CD14-positive monocyte (primary cell): ENCODE measurements at regions not wholly inside any gene's neighbourhood (a gene's known extent, or its start where the extent isn't known, plus 50 kb on each side); places are given as distances from the start of the nearest gene placed in this dataset.

Experiments
- DNase-seq, 3 donors: peaks; one replicate each; pipeline ENCODE4 v3.0.0-alpha.2; 2011 to 2022
- H2AFZ ChIP-seq: 2 replicates; pipeline ENCODE4 v1.6.0; 2012; ENCODE audit warnings: mild to moderate bottlenecking, low read depth, low read length, inconsistent platforms; ENCODE audit not compliant: insufficient read depth, poor library complexity, severe bottlenecking
- H3K27ac ChIP-seq, 2 donors: 1 replicate in 1 of 2; 2 replicates in 1 of 2; pipeline ENCODE4 v1.5.1; 2012 to 2013; ENCODE audit warnings: low read length in 2 of 2, control low read depth in 1 of 2, inconsistent platforms in 1 of 2, low read depth in 1 of 2, mild to moderate bottlenecking in 1 of 2
- H3K27me3 ChIP-seq, 2 donors: one replicate each; pipeline versions ENCODE4 v1.6.0 to v1.6.1; 2011 to 2013; ENCODE audit warnings: low read length in 2 of 2; ENCODE audit not compliant: control insufficient read depth in 2 of 2, insufficient read depth in 2 of 2
- H3K36me3 ChIP-seq, 2 donors: replicated peaks in 1 of 2; 1 replicate in 1 of 2; 2 replicates in 1 of 2; pipeline versions ENCODE4 v1.5.1 to v1.6.1; 2012 to 2013; ENCODE audit warnings: low read length in 2 of 2, control low read depth in 1 of 2, inconsistent platforms in 1 of 2, mild to moderate bottlenecking in 1 of 2; ENCODE audit not compliant: insufficient read depth in 2 of 2, control insufficient read depth in 1 of 2
- H3K4me1 ChIP-seq, 2 donors: 1 replicate in 1 of 2; 2 replicates in 1 of 2; pipeline versions ENCODE4 v1.5.1 to v1.6.1; 2012 to 2013; ENCODE audit warnings: low read length in 2 of 2, control low read depth in 1 of 2, inconsistent platforms in 1 of 2, mild to moderate bottlenecking in 1 of 2, moderate library complexity in 1 of 2; ENCODE audit not compliant: insufficient read depth in 2 of 2, control insufficient read depth in 1 of 2
- H3K4me2 ChIP-seq: replicated peaks from 2 replicates; pipeline ENCODE3; 2012; ENCODE audit warnings: low read length, moderate library complexity, mild to moderate bottlenecking; ENCODE audit not compliant: poor library complexity, severe bottlenecking; ENCODE audit errors: extremely low read depth
- H3K4me3 ChIP-seq, 3 experiments: fragments of 200-600 bp in 1 of 3; sonication (generic) in 1 of 3; replicated peaks in 1 of 3; 1 replicate in 2 of 3; 2 replicates in 1 of 3; pipeline ENCODE4 v1.5.1; 2011 to 2013; ENCODE audit warnings: low read length in 3 of 3, mild to moderate bottlenecking in 3 of 3, control low read depth in 2 of 3, low read depth in 2 of 3, inconsistent platforms in 1 of 3, moderate library complexity in 1 of 3
- H3K79me2 ChIP-seq: 2 replicates; pipeline ENCODE4 v1.6.0; 2012; ENCODE audit warnings: mild to moderate bottlenecking, control low read depth, inconsistent platforms, low read length, moderate library complexity; ENCODE audit not compliant: insufficient read depth
- H3K9ac ChIP-seq: 2 replicates; pipeline ENCODE4 v1.6.0; 2017; ENCODE audit warnings: low read length, mild to moderate bottlenecking; ENCODE audit not compliant: insufficient read depth, poor library complexity, severe bottlenecking
- H3K9me3 ChIP-seq, 2 donors: replicated peaks in 1 of 2; 1 replicate in 1 of 2; 2 replicates in 1 of 2; pipeline versions ENCODE4 v1.5.1 to v1.6.1; 2012 to 2013; ENCODE audit warnings: low read length in 2 of 2, control low read depth in 1 of 2; ENCODE audit not compliant: control insufficient read depth in 1 of 2, insufficient read depth in 1 of 2
- H4K20me1 ChIP-seq: 2 replicates; pipeline ENCODE4 v1.6.0; 2012; ENCODE audit warnings: mild to moderate bottlenecking, low read length, control low read depth, moderate library complexity; ENCODE audit not compliant: insufficient read depth
- H3K27ac Mint-ChIP-seq, 7 donors: one replicate each; pipeline ENCODE4 v1.8.0; 2020; ENCODE audit warnings: mild to moderate bottlenecking in 7 of 7, mixed read lengths in 7 of 7, moderate library complexity in 6 of 7, inconsistent platforms in 2 of 7
- H3K27me3 Mint-ChIP-seq, 3 donors: one replicate each; pipeline ENCODE4 v1.8.0; 2021 to 2022; ENCODE audit warnings: low read depth in 3 of 3, mild to moderate bottlenecking in 3 of 3, mixed read lengths in 3 of 3, moderate library complexity in 3 of 3, inconsistent platforms in 1 of 3
- H3K36me3 Mint-ChIP-seq, 2 donors: one replicate each; pipeline ENCODE4 v1.8.0; 2020; ENCODE audit warnings: mixed read lengths in 2 of 2, inconsistent platforms in 1 of 2, mild to moderate bottlenecking in 1 of 2
- H3K4me1 Mint-ChIP-seq: one replicate; pipeline ENCODE4 v1.8.0; 2020; ENCODE audit warnings: mild to moderate bottlenecking, mixed read lengths
- H3K4me3 Mint-ChIP-seq, 2 donors: one replicate each; pipeline ENCODE4 v1.8.0; 2020; ENCODE audit warnings: mild to moderate bottlenecking in 2 of 2, mixed read lengths in 2 of 2, moderate library complexity in 1 of 2
- H3K9me3 Mint-ChIP-seq, 7 donors: one replicate each; pipeline ENCODE4 v1.8.0; 2020 to 2022; ENCODE audit warnings: mixed read lengths in 7 of 7, mild to moderate bottlenecking in 6 of 7, moderate library complexity in 6 of 7, inconsistent platforms in 2 of 7
- CTCF ChIP-seq: fragments of 200-600 bp; IDR thresholded peaks from one replicate; pipeline ENCODE4 v1.8.0; 2022; ENCODE audit warnings: antibody characterized with exemption, mild to moderate bottlenecking
- WGBS: methylation state at CpG from one replicate; pipeline ENCODE4 v1.1.5; 2013; ENCODE audit warnings: missing lambda C conversion rate; ENCODE audit not compliant: insufficient coverage; 5-methylcytosine and 5-hydroxymethylcytosine counted together
- intact Hi-C, 2 donors: fragments of 100-400 bp; cut with micrococcal nuclease; formaldehyde crosslinking; loops; one replicate each; pipeline versions ENCODE4 v1.15.0 to v1.15.1; 2023

GRCh38 chr6:149139782-149140136 is 177.8 kb upstream of the TAB2 start:
- H3K36me3 ChIP-seq: no peaks in the 10 kb centered on the region
- intact Hi-C loops: no loop called here
- Mint-ChIP-seq H3K4me1 (peaks cover 18% of the 10 kb centered on the region), H3K9me3 (no peaks in the 10 kb centered on the region), H3K36me3 (no peaks in the 10 kb centered on the region), H3K27me3 (peaks cover 0 to 3% (median 0%) of the 10 kb centered on the region in 3 donors), H3K4me3 (peak overlapping the region in 1 of 2 donors; percentile 49), H3K27ac (peak overlapping the region in 1 of 7 donors; percentile 32)
- DNase-seq: no peak
- no peaks in the 10 kb centered on the region for H3K27me3 ChIP-seq
- TF ChIP-seq CTCF: no peak
- no peak overlapping the region for H3K4me2 ChIP-seq
- H3K9ac ChIP-seq: no peak overlapping the region
- H4K20me1 ChIP-seq: no peaks in the 10 kb centered on the region
- H2AFZ ChIP-seq: peak overlapping the region; percentile 52
- H3K79me2 ChIP-seq: no peaks in the 10 kb centered on the region
- H3K4me1 ChIP-seq: peaks cover 10 to 11% of the 10 kb centered on the region in 2 donors
- H3K27ac ChIP-seq: no peak overlapping the region
- no peak overlapping the region for H3K4me3 ChIP-seq
- H3K9me3 ChIP-seq: no peaks in the 10 kb centered on the region

- peak overlapping the region; percentile 52 for H2AFZ ChIP-seq
- H3K79me2 ChIP-seq: no peaks in the 10 kb centered on the region
Measured at GRCh38 chr6:149140137-149140909, 177.2 kb upstream of the TAB2 start.

More at GRCh38 chr6:149140137-149140909, 177.2 kb upstream of the TAB2 start:
- peaks cover 10 to 11% of the 10 kb centered on the region in 2 donors for H3K4me1 ChIP-seq
- Mint-ChIP-seq H3K9me3 (no peaks in the 10 kb centered on the region), H3K27me3 (peaks cover 0 to 3% (median 0%) of the 10 kb centered on the region in 3 donors), H3K36me3 (no peaks in the 10 kb centered on the region), H3K27ac (peak overlapping the region in 2 of 7 donors; percentile 32 to 39), H3K4me3 (peak overlapping the region in 1 of 2 donors; percentile 49), H3K4me1 (peaks cover 18% of the 10 kb centered on the region)
- no peak overlapping the region for H3K9ac ChIP-seq
- no peaks in the 10 kb centered on the region for H3K27me3 ChIP-seq
- DNase-seq: no peak
- H4K20me1 ChIP-seq: no peaks in the 10 kb centered on the region
- 7% methylated on average over 4 of the region's 12 CpGs for WGBS
- H3K27ac ChIP-seq: no peak overlapping the region
- no peaks in the 10 kb centered on the region for H3K36me3 ChIP-seq
- H3K4me2 ChIP-seq: no peak overlapping the region
- TF ChIP-seq CTCF: no peak
- H3K9me3 ChIP-seq: no peaks in the 10 kb centered on the region
- H3K4me3 ChIP-seq: no peak overlapping the region
- intact Hi-C loops: no loop called here
